Mesenchymal stem cell (in vitro differentiated cells and primary cell): ENCODE measurements at regions not wholly inside any gene's neighbourhood (a gene's known extent, or its start where the extent isn't known, plus 50 kb on each side); places are given as distances from the start of the nearest gene placed in this dataset.
"Not testable (repeated sequence)": the region's sequence is repeated elsewhere in the genome, so short reads cannot be mapped to it uniquely, and the experiment has no call there.

ENCODE experiments used
- DNase-seq: peaks from one replicate; pipeline ENCODE4 v3.0.0-alpha.2; 2013
- H2AFZ ChIP-seq: one replicate; pipeline ENCODE4 v1.6.1; 2013; ENCODE audit warnings: low read depth, mild to moderate bottlenecking, control low read depth, inconsistent platforms, low read length, moderate library complexity
- H2AK5ac ChIP-seq: 2 replicates; pipeline ENCODE4 v1.6.1; 2013; ENCODE audit warnings: low read length, moderate library complexity, mild to moderate bottlenecking, inconsistent platforms; ENCODE audit not compliant: severe bottlenecking
- H2BK120ac ChIP-seq: one replicate; pipeline ENCODE4 v1.6.1; 2013; ENCODE audit warnings: low read depth, mild to moderate bottlenecking, inconsistent platforms, low read length, moderate library complexity
- H2BK12ac ChIP-seq, 2 experiments: one replicate each; pipeline ENCODE4 v1.6.1; 2013; ENCODE audit warnings: inconsistent platforms in 2 of 2, low read length in 2 of 2, mild to moderate bottlenecking in 2 of 2, moderate library complexity in 2 of 2, control low read depth in 1 of 2
- H2BK15ac ChIP-seq: one replicate; pipeline ENCODE4 v1.6.1; 2013; ENCODE audit warnings: mild to moderate bottlenecking, low read depth, inconsistent platforms; ENCODE audit not compliant: poor library complexity, severe bottlenecking
- H2BK5ac ChIP-seq: 2 replicates; pipeline ENCODE4 v1.6.1; 2013; ENCODE audit warnings: low read depth, mild to moderate bottlenecking, low read length, control low read depth, inconsistent platforms; ENCODE audit not compliant: poor library complexity, severe bottlenecking
- H3K14ac ChIP-seq, 2 experiments: one replicate each; pipeline ENCODE4 v1.6.1; 2013; ENCODE audit warnings: inconsistent platforms in 2 of 2, low read length in 2 of 2, control low read depth in 1 of 2, mild to moderate bottlenecking in 1 of 2, moderate library complexity in 1 of 2
- H3K18ac ChIP-seq, 2 experiments: one replicate each; pipeline ENCODE4 v1.6.1; 2013; ENCODE audit warnings: inconsistent platforms in 2 of 2, low read length in 2 of 2, control low read depth in 1 of 2, low read depth in 1 of 2, mild to moderate bottlenecking in 1 of 2
- H3K23ac ChIP-seq, 2 experiments: one replicate each; pipeline ENCODE4 v1.6.1; 2013; ENCODE audit warnings: inconsistent platforms in 2 of 2, low read length in 2 of 2, mild to moderate bottlenecking in 2 of 2, moderate library complexity in 2 of 2, control low read depth in 1 of 2
- H3K27ac ChIP-seq: 2 replicates; pipeline ENCODE4 v1.5.1; 2013; ENCODE audit warnings: mild to moderate bottlenecking, moderate library complexity, low read length, control low read depth, inconsistent platforms; ENCODE audit not compliant: poor library complexity, severe bottlenecking
- H3K27me3 ChIP-seq, 2 experiments: 2 replicates each; pipeline versions ENCODE4 v1.6.1 to v1.7.0; 2013; ENCODE audit warnings: low read length in 2 of 2, mild to moderate bottlenecking in 2 of 2, moderate library complexity in 2 of 2, control low read depth in 1 of 2, inconsistent platforms in 1 of 2; ENCODE audit not compliant: control insufficient read depth in 1 of 2, insufficient read depth in 1 of 2
- H3K36me3 ChIP-seq, 2 experiments: 2 replicates each; pipeline versions ENCODE4 v1.6.1 to v1.7.0; 2013; ENCODE audit warnings: low read length in 2 of 2, control low read depth in 1 of 2, inconsistent platforms in 1 of 2, low read depth in 1 of 2, mild to moderate bottlenecking in 1 of 2; ENCODE audit not compliant: insufficient read depth in 2 of 2, control insufficient read depth in 1 of 2
- H3K4ac ChIP-seq, 2 experiments: one replicate each; pipeline ENCODE4 v1.6.1; 2013; ENCODE audit warnings: inconsistent platforms in 2 of 2, low read length in 2 of 2, mild to moderate bottlenecking in 2 of 2, moderate library complexity in 2 of 2, control low read depth in 1 of 2, low read depth in 1 of 2
- H3K4me1 ChIP-seq: 2 replicates; pipeline ENCODE4 v1.6.1; 2013; ENCODE audit warnings: low read depth, low read length, control low read depth; ENCODE audit not compliant: control insufficient read depth, insufficient read depth
- H3K4me2 ChIP-seq: 2 replicates; pipeline ENCODE4 v1.6.1; 2013; ENCODE audit warnings: low read length, mild to moderate bottlenecking, inconsistent platforms; ENCODE audit not compliant: poor library complexity, severe bottlenecking
- H3K4me3 ChIP-seq, 2 experiments: 2 replicates each; pipeline versions ENCODE4 v1.5.1 to v1.7.0; 2013; ENCODE audit warnings: low read length in 2 of 2, mild to moderate bottlenecking in 2 of 2, control low read depth in 1 of 2, low read depth in 1 of 2; ENCODE audit not compliant: insufficient read depth in 1 of 2
- H3K79me1 ChIP-seq: replicated peaks from 2 replicates; pipeline ENCODE4 v1.6.1; 2013; ENCODE audit warnings: mild to moderate bottlenecking, control low read depth, low read length, inconsistent platforms; ENCODE audit not compliant: poor library complexity, severe bottlenecking
- H3K9ac ChIP-seq: 2 replicates; pipeline ENCODE4 v1.7.0; 2013; ENCODE audit warnings: mild to moderate bottlenecking, low read length, moderate library complexity
- H3K9me3 ChIP-seq: 2 replicates; pipeline ENCODE4 v1.7.0; 2013; ENCODE audit warnings: mild to moderate bottlenecking, low read length; ENCODE audit not compliant: control insufficient read depth
- H4K8ac ChIP-seq: one replicate; pipeline ENCODE4 v1.6.1; 2013; ENCODE audit warnings: inconsistent platforms, mild to moderate bottlenecking, low read length, moderate library complexity
- H4K91ac ChIP-seq: one replicate; pipeline ENCODE4 v1.6.1; 2013; ENCODE audit warnings: mild to moderate bottlenecking, low read length, inconsistent platforms
- WGBS: methylation state at CpG from one replicate; pipeline ENCODE4 v1.1.7; 2013; ENCODE audit warnings: mixed read lengths; 5-methylcytosine and 5-hydroxymethylcytosine counted together

DNA sequence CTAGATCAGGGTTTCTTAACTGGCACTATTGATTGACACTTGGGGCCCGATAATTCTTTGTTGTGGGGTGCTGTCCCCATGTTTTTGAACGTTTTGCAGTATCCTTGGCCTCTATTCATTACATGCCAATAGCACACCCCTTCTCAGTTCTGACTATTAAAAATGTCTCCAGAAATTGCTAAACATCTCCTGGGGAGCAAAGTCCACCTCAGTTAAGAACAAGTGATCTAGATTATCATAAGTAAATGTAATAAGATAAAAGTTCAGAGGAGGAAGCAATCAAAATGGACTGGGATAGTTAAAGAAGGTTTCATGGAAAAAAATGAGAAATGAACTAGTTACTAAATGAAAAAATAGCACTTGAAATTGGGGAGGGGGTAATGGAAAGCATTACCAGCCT, 98.1 kb upstream of the MIR17HG start:
- Histone ChIP-seq H3K23ac (no peak overlapping the region), H3K4ac (no peak overlapping the region), H3K4me2 (no peak overlapping the region), H3K18ac (no peak overlapping the region), H2BK120ac (no peak overlapping the region), H3K27me3 (no peaks in the 10 kb centered on the region), H2BK15ac (no peak overlapping the region), H3K27ac (no peak overlapping the region), H3K36me3 (no peaks in the 10 kb centered on the region), H4K91ac (no peak overlapping the region), H2BK5ac (no peak overlapping the region), H3K4me1 (no peaks in the 10 kb centered on the region), H4K8ac (no peak overlapping the region), H2BK12ac (no peak overlapping the region), H3K14ac (no peak overlapping the region), H3K9me3 (no peaks in the 10 kb centered on the region), H3K79me1 (no peaks in the 10 kb centered on the region), H3K9ac (no peak overlapping the region), H3K4me3 (no peak overlapping the region), H2AFZ (no peak overlapping the region), H2AK5ac (no peak overlapping the region)
- 100% methylated on average over 2 of the region's 2 CpGs for WGBS
- no peak for DNase-seq

DNA sequence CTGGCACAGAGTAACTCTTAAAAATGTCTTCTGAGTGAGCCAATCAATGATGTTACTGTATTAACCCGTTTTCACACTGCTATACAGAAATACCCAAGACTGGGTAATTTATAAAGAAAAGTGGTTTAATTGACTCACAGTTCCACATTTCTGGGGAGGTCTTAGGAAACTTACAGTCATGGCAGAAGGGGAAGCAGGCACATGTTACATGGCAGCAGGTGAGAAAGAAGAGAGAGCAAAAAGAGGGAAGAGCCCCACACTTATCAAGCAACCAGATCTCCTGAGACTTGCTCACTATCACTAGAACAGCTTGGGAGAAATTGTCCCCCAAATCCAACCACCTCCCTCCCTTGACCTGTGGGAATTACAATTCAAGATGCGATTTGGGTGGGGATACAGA, 97.6 kb upstream of the MIR17HG start:
- H3K4ac ChIP-seq = no peak overlapping the region
- no peak overlapping the region for H3K9ac ChIP-seq
- no peak overlapping the region for H4K91ac ChIP-seq
- H3K14ac ChIP-seq = no peak overlapping the region
- H3K27me3 ChIP-seq = no peaks in the 10 kb centered on the region
- H2BK15ac ChIP-seq = no peak overlapping the region
- H3K36me3 ChIP-seq = no peaks in the 10 kb centered on the region
- no peaks in the 10 kb centered on the region for H3K4me1 ChIP-seq
- H3K23ac ChIP-seq = no peak overlapping the region
- no peak overlapping the region for H2AK5ac ChIP-seq
- no peak overlapping the region for H3K27ac ChIP-seq
- H4K8ac ChIP-seq = no peak overlapping the region
- no peak for DNase-seq
- 89% methylated on average over 1 of the region's 2 CpGs for WGBS
- no peaks in the 10 kb centered on the region for H3K79me1 ChIP-seq
- H3K4me3 ChIP-seq = no peak overlapping the region
- no peak overlapping the region for H3K18ac ChIP-seq
- no peak overlapping the region for H2BK5ac ChIP-seq
- H3K9me3 ChIP-seq = no peaks in the 10 kb centered on the region
- H2AFZ ChIP-seq = no peak overlapping the region
- no peak overlapping the region for H2BK12ac ChIP-seq
- no peak overlapping the region for H3K4me2 ChIP-seq
- H2BK120ac ChIP-seq = no peak overlapping the region

DNA sequence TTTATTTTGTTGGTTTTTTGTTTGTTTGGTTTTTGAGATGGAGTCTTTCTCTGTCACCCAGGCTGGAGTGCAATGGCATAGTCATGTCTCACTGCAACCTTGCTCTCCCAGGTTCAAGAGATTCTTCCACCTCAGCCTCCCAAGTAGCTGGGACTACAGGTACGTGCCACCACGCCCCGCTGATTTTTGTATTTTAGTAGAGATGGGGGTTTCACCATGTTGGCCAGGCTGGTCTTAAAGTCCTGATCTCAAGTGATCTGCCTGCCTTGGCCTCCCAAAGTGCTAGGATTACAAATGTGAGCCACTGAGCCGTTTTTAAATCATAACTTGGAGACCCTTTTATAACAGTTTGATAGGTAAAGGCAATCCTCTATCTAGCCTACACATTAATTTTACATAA, 95.9 kb upstream of the MIR17HG start:
- not testable (repeated sequence) for H3K9ac ChIP-seq, H4K8ac ChIP-seq, H3K18ac ChIP-seq, H3K4me2 ChIP-seq, H2AFZ ChIP-seq, H3K36me3 ChIP-seq, H3K14ac ChIP-seq, H3K4me1 ChIP-seq, H2BK5ac ChIP-seq, H2BK12ac ChIP-seq, H3K27ac ChIP-seq, H3K79me1 ChIP-seq, H3K9me3 ChIP-seq, H4K91ac ChIP-seq, H2BK15ac ChIP-seq, H2BK120ac ChIP-seq, H3K4me3 ChIP-seq, H2AK5ac ChIP-seq, H3K23ac ChIP-seq, H3K4ac ChIP-seq, H3K27me3 ChIP-seq, DNase-seq
- WGBS = 100% methylated on average over 3 of the region's 4 CpGs

DNA sequence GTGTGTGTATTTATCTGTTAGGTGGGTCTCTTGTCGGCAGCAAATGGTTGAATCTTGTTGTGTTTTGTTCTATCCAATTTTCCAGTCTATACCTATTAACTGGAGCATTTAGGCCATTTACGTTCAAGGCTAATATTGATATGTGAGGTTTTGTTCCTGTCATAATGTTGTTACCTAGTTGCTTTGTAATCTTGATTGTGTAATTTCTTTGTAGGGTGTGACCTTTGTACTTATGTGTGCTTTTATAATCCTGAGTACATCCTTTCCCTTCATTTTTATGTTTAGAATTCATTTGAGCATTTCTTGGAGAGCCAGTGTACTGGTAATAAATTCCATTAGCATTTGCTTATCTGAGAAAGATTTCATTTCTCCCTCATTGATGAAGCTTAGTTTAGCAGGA, 83.0 kb upstream of the MIR17HG start:
- Histone ChIP-seq H3K4me3 (no peak overlapping the region), H3K27me3 (no peaks in the 10 kb centered on the region), H3K4me2 (no peak overlapping the region), H2AFZ (no peak overlapping the region), H3K4ac (no peak overlapping the region), H3K79me1 (no peaks in the 10 kb centered on the region), H2BK15ac (no peak overlapping the region), H3K36me3 (no peaks in the 10 kb centered on the region), H3K9me3 (peaks cover 8% of the 10 kb centered on the region), H2BK120ac (no peak overlapping the region), H3K23ac (no peak overlapping the region), H4K91ac (no peak overlapping the region), H2BK5ac (no peak overlapping the region), H2AK5ac (no peak overlapping the region), H4K8ac (no peak overlapping the region), H3K4me1 (no peaks in the 10 kb centered on the region), H3K9ac (no peak overlapping the region), H3K14ac (no peak overlapping the region), H3K27ac (no peak overlapping the region), H2BK12ac (no peak overlapping the region), H3K18ac (no peak overlapping the region)
- DNase-seq = no peak
- 80% methylated on average over 1 of the region's 2 CpGs for WGBS
